RWPE2 (cell line): ENCODE measurements at regions not wholly inside any gene's neighbourhood (a gene's known extent, or its start where the extent isn't known, plus 50 kb on each side); places are given as distances from the start of the nearest gene placed in this dataset.

Source experiments
- ATAC-seq: fragments of 200-7000 bp; cut with Tn5 transposase; 3 replicates; pipeline ENCODE4 v1.9.1; 2021; ENCODE audit warnings: low read depth
- DNase-seq: peaks from one replicate; pipeline ENCODE4 v3.0.0-alpha.2; 2020; ENCODE audit warnings: low spot score
- H3K27ac ChIP-seq: fragments of 450-650 bp; 2 replicates; pipeline ENCODE4 v1.5.1; 2017; ENCODE audit warnings: mild to moderate bottlenecking; ENCODE audit not compliant: poor library complexity, severe bottlenecking
- H3K27me3 ChIP-seq: fragments of 250-450 bp; sonication (Bioruptor Pico); 2 replicates; pipeline ENCODE4 v1.5.1; 2021; ENCODE audit warnings: mild to moderate bottlenecking, moderate library complexity; ENCODE audit not compliant: insufficient read depth, poor library complexity, severe bottlenecking
- H3K36me3 ChIP-seq: fragments of 250-450 bp; sonication (Bioruptor Pico); 2 replicates; pipeline ENCODE4 v1.5.1; 2020; ENCODE audit warnings: low read depth, mild to moderate bottlenecking, moderate library complexity
- H3K4me1 ChIP-seq: fragments of 250-450 bp; sonication (Bioruptor Pico); 2 replicates; pipeline ENCODE4 v1.5.1; 2021; ENCODE audit warnings: mild to moderate bottlenecking, moderate library complexity; ENCODE audit not compliant: insufficient read depth, poor library complexity, severe bottlenecking
- H3K4me3 ChIP-seq: fragments of 250-450 bp; sonication (Bioruptor Pico); 2 replicates; pipeline ENCODE4 v1.5.1; 2021; ENCODE audit warnings: mild to moderate bottlenecking, moderate library complexity; ENCODE audit not compliant: severe bottlenecking
- H3K9me3 ChIP-seq: fragments of 250-450 bp; sonication (Bioruptor Pico); 2 replicates; pipeline ENCODE4 v1.5.1; 2021; ENCODE audit warnings: mild to moderate bottlenecking, moderate library complexity; ENCODE audit not compliant: severe bottlenecking
- CTCF ChIP-seq: fragments of 450-650 bp; IDR thresholded peaks from one replicate; pipeline ENCODE4 v1.5.1; 2017; ENCODE audit warnings: mild to moderate bottlenecking, moderate library complexity; ENCODE audit not compliant: poor library complexity, severe bottlenecking

- no peak overlapping the region for H3K4me3 ChIP-seq
- no peaks in the 10 kb centered on the region for H3K9me3 ChIP-seq
- no peak for TF ChIP-seq CTCF
- DNase-seq (no peak), ATAC-seq (peak; percentile 50; the same call in 1 of the 3 replicates)
- H3K36me3 ChIP-seq, result no peaks in the 10 kb centered on the region
- no peak overlapping the region for H3K27ac ChIP-seq
- no peaks in the 10 kb centered on the region for H3K27me3 ChIP-seq
- H3K4me1 ChIP-seq, result peaks cover 8% of the 10 kb centered on the region
Observed at GRCh38 chr3:194928227-194928626, 242.5 kb downstream of the FAM43A start.

- ATAC-seq, result no peak
- DNase-seq, result no peak
- Histone ChIP-seq H3K9me3 (no peaks in the 10 kb centered on the region), H3K27ac (peak overlapping the region; percentile 56), H3K36me3 (no peaks in the 10 kb centered on the region), H3K27me3 (no peaks in the 10 kb centered on the region), H3K4me3 (no peak overlapping the region), H3K4me1 (peaks cover 8% of the 10 kb centered on the region)
- no peak for TF ChIP-seq CTCF
Observed at GRCh38 chr3:194928831-194929577, 243.3 kb downstream of the FAM43A start.

- no peak for DNase-seq
- H3K9me3 ChIP-seq, result no peaks in the 10 kb centered on the region
Observed at GRCh38 chr3:194929578-194929960, 243.9 kb downstream of the FAM43A start.

GRCh38 chr3:194930377-194931204 lies 244.9 kb downstream of the FAM43A start:
- no peak for TF ChIP-seq CTCF
- Histone ChIP-seq H3K4me3 (no peak overlapping the region), H3K27ac (peak overlapping the region; percentile 56), H3K9me3 (no peaks in the 10 kb centered on the region), H3K27me3 (no peaks in the 10 kb centered on the region), H3K4me1 (peaks cover 8% of the 10 kb centered on the region), H3K36me3 (no peaks in the 10 kb centered on the region)
- DNase-seq (no peak), ATAC-seq (peak; percentile 75)

More at GRCh38 chr3:194929578-194929960, 243.9 kb downstream of the FAM43A start:
- Histone ChIP-seq H3K27ac (peak overlapping the region; percentile 56), H3K4me1 (peaks cover 8% of the 10 kb centered on the region), H3K4me3 (no peak overlapping the region), H3K27me3 (no peaks in the 10 kb centered on the region), H3K36me3 (no peaks in the 10 kb centered on the region)
- no peak for TF ChIP-seq CTCF
- ATAC-seq, result no peak
